ENCODE measurements at regions not wholly inside any gene's neighbourhood (a gene's known extent, or its start where the extent isn't known, plus 50 kb on each side); places are given as distances from the start of the nearest gene placed in this dataset.

- TF ChIP-seq CTCF (conservative IDR thresholded peaks at IDR 0.05) (no peak), ZFX (IDR thresholded peaks at IDR 0.05) (no peak)
- no peak overlapping the region for H3K27ac ChIP-seq
Measured at GRCh38 chr14:97536421-97536820, 739.2 kb downstream of the VRK1 start.

DNA sequence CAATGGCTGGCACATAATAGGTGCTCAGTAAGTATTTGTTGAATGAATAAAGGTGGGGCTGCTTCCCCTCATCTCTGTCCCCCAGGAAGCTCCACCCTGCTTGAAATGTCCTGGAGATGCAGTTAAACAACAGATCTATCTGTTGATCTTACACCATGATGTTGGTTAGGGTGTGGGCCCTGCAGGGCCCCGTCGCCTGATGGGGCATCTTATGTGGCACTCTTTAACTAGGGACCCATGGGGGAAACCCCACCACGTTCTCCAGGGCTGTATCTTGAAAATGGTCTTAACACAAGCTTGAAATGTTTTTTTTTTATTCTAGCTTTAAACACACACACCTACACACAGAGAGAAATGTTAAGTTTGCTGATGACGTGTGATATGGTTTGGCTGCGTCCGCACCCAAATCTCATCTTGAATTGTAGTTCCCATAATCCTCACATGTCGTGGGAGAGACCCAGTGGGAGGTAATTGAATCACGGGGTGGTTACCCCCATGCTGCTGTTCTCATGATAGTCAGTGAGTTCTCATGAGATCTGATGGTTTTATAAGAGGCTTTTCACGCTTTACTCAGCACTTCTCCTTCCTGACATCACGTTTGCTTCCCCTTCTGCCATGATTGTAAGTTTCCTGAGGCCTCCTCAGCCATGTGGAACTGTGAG lies 741.7 kb downstream of the VRK1 start:
- no peak overlapping the region for H3K27ac ChIP-seq
- TF ChIP-seq ZFX (IDR thresholded peaks at IDR 0.05) (no peak), CTCF (conservative IDR thresholded peaks at IDR 0.05) (no peak)

- TF ChIP-seq CTCF (conservative IDR thresholded peaks at IDR 0.05): no peak
- no peak for TF ChIP-seq ZFX (IDR thresholded peaks at IDR 0.05)
- H3K27ac ChIP-seq: no peak overlapping the region
Measured at GRCh38 chr14:97539411-97539795, 742.2 kb downstream of the VRK1 start.

- no peak for TF ChIP-seq CTCF (conservative IDR thresholded peaks at IDR 0.05)
- no peak overlapping the region for H3K27ac ChIP-seq
Measured at GRCh38 chr14:97539884-97540283, 742.7 kb downstream of the VRK1 start.

GRCh38 chr14:97543221-97543620 lies 746.0 kb downstream of the VRK1 start:
- TF ChIP-seq CTCF (conservative IDR thresholded peaks at IDR 0.05) (no peak), ZFX (IDR thresholded peaks at IDR 0.05) (no peak)

DNA sequence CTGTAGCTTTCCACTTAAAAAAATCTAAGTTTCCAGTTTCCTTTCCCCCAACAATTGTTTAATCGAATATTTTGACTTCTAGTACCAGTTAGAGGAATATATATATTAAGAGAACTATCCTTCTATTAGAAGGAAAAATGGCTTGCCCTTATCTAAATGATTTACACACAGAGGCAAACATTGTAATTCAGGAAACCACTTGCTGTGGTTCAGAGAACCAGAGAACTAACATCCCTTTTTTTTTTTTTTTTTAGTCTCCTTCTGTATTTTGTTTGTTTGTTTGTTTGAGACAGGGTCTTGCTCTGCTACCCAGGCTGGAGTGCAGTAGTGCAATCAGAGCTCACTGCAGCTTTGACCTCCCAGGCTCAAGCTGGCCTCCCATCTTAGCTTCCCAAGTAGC lies 746.6 kb downstream of the VRK1 start:
- H3K27ac ChIP-seq: no peak overlapping the region
- TF ChIP-seq CTCF (conservative IDR thresholded peaks at IDR 0.05) (no peak), ZFX (IDR thresholded peaks at IDR 0.05) (no peak)

More at GRCh38 chr14:97543221-97543620, 746.0 kb downstream of the VRK1 start:
- no peak overlapping the region for H3K27ac ChIP-seq

DNA sequence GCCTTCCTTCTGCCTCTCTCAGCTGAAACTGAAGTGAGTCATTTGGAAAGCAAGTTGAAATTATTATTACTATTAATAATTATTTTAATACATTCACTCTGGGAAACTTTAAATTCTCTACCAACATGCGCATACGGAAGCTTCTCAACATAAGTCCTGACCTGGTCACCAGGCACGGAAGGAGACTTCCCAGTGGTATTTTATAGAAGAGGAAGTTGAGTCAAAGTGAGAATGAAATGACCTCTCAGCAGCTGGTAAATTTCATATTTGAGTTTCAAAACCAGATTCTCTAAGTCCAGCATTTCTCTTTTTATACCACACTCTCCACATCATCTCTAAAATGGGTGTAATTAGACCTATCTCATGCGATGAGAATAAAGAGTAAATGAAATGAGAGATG lies 747.4 kb downstream of the VRK1 start:
- H3K27ac ChIP-seq: no peak overlapping the region
- TF ChIP-seq ZFX (IDR thresholded peaks at IDR 0.05) (no peak), CTCF (conservative IDR thresholded peaks at IDR 0.05) (no peak)
